Left lung (tissue), 4 donors: ENCODE measurements at regions not wholly inside any gene's neighbourhood (a gene's known extent, or its start where the extent isn't known, plus 50 kb on each side); places are given as distances from the start of the nearest gene placed in this dataset.

Experiments
- ATAC-seq: fragments of 200-7000 bp; cut with Tn5 transposase; one replicate; pipeline ENCODE4 v1.9.1; 2020; ENCODE audit warnings: moderate library complexity
- DNase-seq, 4 donors: peaks; one replicate each; pipeline ENCODE4 v3.0.0-alpha.2; 2013 to 2020
- H3K27ac ChIP-seq, 2 donors: fragments of 200-600 bp; sonication (generic) in 1 of 2; one replicate each; pipeline versions ENCODE4 v1.5.0 to v1.8.0; 2020 to 2021
- H3K27me3 ChIP-seq, 2 donors: fragments of 200-600 bp; sonication (generic) in 1 of 2; one replicate each; pipeline versions ENCODE4 v1.5.0 to v1.8.0; 2020 to 2021
- H3K36me3 ChIP-seq, 2 donors: fragments of 200-600 bp; sonication (generic) in 1 of 2; one replicate each; pipeline versions ENCODE4 v1.5.0 to v1.8.0; 2020 to 2021
- H3K4me1 ChIP-seq, 2 donors: fragments of 200-600 bp; one replicate each; pipeline ENCODE4 v1.8.0; 2021
- H3K4me3 ChIP-seq, 2 donors: fragments of 200-600 bp; sonication (generic) in 1 of 2; one replicate each; pipeline versions ENCODE4 v1.5.0 to v1.8.0; 2020 to 2021; ENCODE audit warnings: mild to moderate bottlenecking in 1 of 2
- H3K9me3 ChIP-seq, 2 donors: fragments of 200-600 bp; sonication (generic) in 1 of 2; one replicate each; pipeline versions ENCODE4 v1.5.0 to v1.8.0; 2020 to 2021
- CTCF ChIP-seq, 2 donors: fragments of 200-600 bp; sonication (generic) in 1 of 2; IDR thresholded peaks; one replicate each; pipeline versions ENCODE4 v1.5.0 to v1.8.0; 2021; ENCODE audit warnings: antibody characterized with exemption in 2 of 2
- intact Hi-C, 2 donors: fragments of 100-400 bp; cut with DNase I; formaldehyde crosslinking; loops; one replicate each; pipeline versions ENCODE4 v1.11.2 to v1.14.2; 2022
- donor health status: DM: no; HTN: yes; CAD: no.
- donor health status: DM: no; HTN: no; CAD: no.

GRCh38 chr1:101316256-101316655, 79.4 kb downstream of the S1PR1 start:
- intact Hi-C loops = no loop called here
- no peak for DNase-seq

GRCh38 chr1:101316799-101317198, 80.0 kb downstream of the S1PR1 start:
- no peaks in the 10 kb centered on the region for H3K4me1 ChIP-seq
- no peaks in the 10 kb centered on the region for H3K36me3 ChIP-seq
- DNase-seq (no peak), ATAC-seq (no peak)
- H3K9me3 ChIP-seq = no peaks in the 10 kb centered on the region
- H3K4me3 ChIP-seq = no peak overlapping the region
- H3K27ac ChIP-seq = no peak overlapping the region
- intact Hi-C loops = no loop called here
- no peak for TF ChIP-seq CTCF (IDR thresholded peaks at IDR 0.05)
- no peaks in the 10 kb centered on the region for H3K27me3 ChIP-seq

More at GRCh38 chr1:101316256-101316655, 79.4 kb downstream of the S1PR1 start:
- no peaks in the 10 kb centered on the region for H3K4me1 ChIP-seq
- no peak overlapping the region for H3K4me3 ChIP-seq
- H3K36me3 ChIP-seq = no peaks in the 10 kb centered on the region
- no peaks in the 10 kb centered on the region for H3K27me3 ChIP-seq
- H3K9me3 ChIP-seq = no peaks in the 10 kb centered on the region
- no peak for TF ChIP-seq CTCF (IDR thresholded peaks at IDR 0.05)
- no peak overlapping the region for H3K27ac ChIP-seq
- no peak for ATAC-seq

- no peaks in the 10 kb centered on the region for H3K4me1 ChIP-seq
- no peaks in the 10 kb centered on the region for H3K27me3 ChIP-seq
- intact Hi-C loops = no loop called here
- no peak overlapping the region for H3K27ac ChIP-seq
- no peak overlapping the region for H3K4me3 ChIP-seq
- TF ChIP-seq CTCF (IDR thresholded peaks at IDR 0.05) = no peak
- no peak for DNase-seq
- H3K9me3 ChIP-seq = no peaks in the 10 kb centered on the region
- H3K36me3 ChIP-seq = no peaks in the 10 kb centered on the region
- ATAC-seq = no peak
These were observed 80.8 kb downstream of the S1PR1 start for GRCh38 chr1:101317590-101317989.

- intact Hi-C loops = no loop called here
These were observed 86.7 kb downstream of the S1PR1 start for GRCh38 chr1:101323535-101323934.

GRCh38 chr1:101325144-101325543, 88.3 kb downstream of the S1PR1 start:
- Histone ChIP-seq H3K27ac (no peak overlapping the region), H3K4me3 (no peak overlapping the region), H3K27me3 (no peaks in the 10 kb centered on the region), H3K9me3 (no peaks in the 10 kb centered on the region), H3K4me1 (no peaks in the 10 kb centered on the region), H3K36me3 (no peaks in the 10 kb centered on the region)
- ATAC-seq = no peak
- intact Hi-C loops = no loop called here
- DNase-seq = no peak
- TF ChIP-seq CTCF (IDR thresholded peaks at IDR 0.05) = no peak

More at GRCh38 chr1:101323535-101323934, 86.7 kb downstream of the S1PR1 start:
- Histone ChIP-seq H3K9me3 (no peaks in the 10 kb centered on the region), H3K27me3 (no peaks in the 10 kb centered on the region), H3K4me3 (no peak overlapping the region), H3K4me1 (no peaks in the 10 kb centered on the region), H3K36me3 (no peaks in the 10 kb centered on the region), H3K27ac (no peak overlapping the region)
- TF ChIP-seq CTCF (IDR thresholded peaks at IDR 0.05) = no peak
- DNase-seq (no peak), ATAC-seq (no peak)
